Astrocyte of the spinal cord (primary cell): ENCODE measurements at regions not wholly inside any gene's neighbourhood (a gene's known extent, or its start where the extent isn't known, plus 50 kb on each side); places are given as distances from the start of the nearest gene placed in this dataset.

Experiments
- DNase-seq: peaks from one replicate; pipeline ENCODE4 v3.0.0; 2011; ENCODE audit warnings: low read depth, low spot score
- H3K4me3 ChIP-seq: 2 replicates; pipeline ENCODE4 v1.5.1; 2011; ENCODE audit warnings: low read depth, mild to moderate bottlenecking, low read length, moderate library complexity
- CTCF ChIP-seq: IDR thresholded peaks from 2 replicates; pipeline ENCODE4 v1.5.1; 2012; ENCODE audit warnings: low read depth, mild to moderate bottlenecking, low read length, inconsistent platforms
- in situ Hi-C: cut with HindIII; loops from 2 replicates; pipeline ENCODE4 v1.10.0; 2017; ENCODE audit warnings: low sequenced_read_pairs

GRCh38 chr6:168131464-168132415 is 52.7 kb upstream of the FRMD1 start:
- in situ Hi-C loops = no loop called here

GRCh38 chr6:168130697-168131371 is 51.8 kb upstream of the FRMD1 start:
- in situ Hi-C loops = no loop called here
- no peak for DNase-seq
- TF ChIP-seq CTCF = no peak
- H3K4me3 ChIP-seq = no peak overlapping the region

More at GRCh38 chr6:168131464-168132415, 52.7 kb upstream of the FRMD1 start:
- DNase-seq = no peak
- H3K4me3 ChIP-seq = no peak overlapping the region
- TF ChIP-seq CTCF = no peak

- DNase-seq = no peak
- TF ChIP-seq CTCF = no peak
- H3K4me3 ChIP-seq = no peak overlapping the region
- in situ Hi-C loops = no loop called here
These were observed 51.2 kb upstream of the FRMD1 start for GRCh38 chr6:168130168-168130696.

- in situ Hi-C loops = no loop called here
- DNase-seq = no peak
These were observed 50.5 kb upstream of the FRMD1 start for GRCh38 chr6:168129292-168130167.

GRCh38 chr6:168128631-168129291 is 49.7 kb upstream of the FRMD1 start:
- no peak overlapping the region for H3K4me3 ChIP-seq
- no peak for TF ChIP-seq CTCF
- DNase-seq = no peak
- in situ Hi-C loops = no loop called here

More at GRCh38 chr6:168129292-168130167, 50.5 kb upstream of the FRMD1 start:
- no peak overlapping the region for H3K4me3 ChIP-seq
- no peak for TF ChIP-seq CTCF
